Naive B cell (primary cell): ENCODE measurements at regions not wholly inside any gene's neighbourhood (a gene's known extent, or its start where the extent isn't known, plus 50 kb on each side); places are given as distances from the start of the nearest gene placed in this dataset.
A peak's percentile ranks its signal among the peaks of the same experiment; 100 is the strongest.
"Not testable (repeated sequence)": the region's sequence is repeated elsewhere in the genome, so short reads cannot be mapped to it uniquely, and the experiment has no call there.

Experiments
- ATAC-seq, 2 donors: fragments of 150-1000 bp; cut with Tn5 transposase; 2 replicates each; pipeline ENCODE4 v1.10.0; 2021; ENCODE audit warnings: low read depth in 2 of 2, mild to moderate bottlenecking in 2 of 2, moderate library complexity in 2 of 2
- DNase-seq: peaks from one replicate; pipeline ENCODE4 v3.0.0; 2022
- H3K27ac Mint-ChIP-seq, 6 donors: one replicate each; pipeline ENCODE4 v1.8.0; 2020 to 2022; ENCODE audit warnings: mild to moderate bottlenecking in 6 of 6, mixed read lengths in 6 of 6, moderate library complexity in 5 of 6, inconsistent platforms in 2 of 6
- H3K27me3 Mint-ChIP-seq, 3 donors: one replicate each; pipeline ENCODE4 v1.8.0; 2021 to 2022; ENCODE audit warnings: mixed read lengths in 3 of 3, mild to moderate bottlenecking in 1 of 3
- H3K36me3 Mint-ChIP-seq, 2 donors: one replicate each; pipeline ENCODE4 v1.8.0; 2020 to 2022; ENCODE audit warnings: mixed read lengths in 2 of 2, inconsistent platforms in 1 of 2, mild to moderate bottlenecking in 1 of 2
- H3K4me1 Mint-ChIP-seq, 3 donors: one replicate each; pipeline ENCODE4 v1.8.0; 2020 to 2022; ENCODE audit warnings: mixed read lengths in 3 of 3, inconsistent platforms in 1 of 3, mild to moderate bottlenecking in 1 of 3, moderate library complexity in 1 of 3
- H3K4me3 Mint-ChIP-seq, 8 donors: one replicate each; pipeline ENCODE4 v1.8.0; 2020 to 2022; ENCODE audit warnings: mild to moderate bottlenecking in 8 of 8, mixed read lengths in 8 of 8, moderate library complexity in 8 of 8, inconsistent platforms in 2 of 8
- H3K9me3 Mint-ChIP-seq, 7 donors: one replicate each; pipeline ENCODE4 v1.8.0; 2020 to 2022; ENCODE audit warnings: mixed read lengths in 7 of 7, mild to moderate bottlenecking in 5 of 7, inconsistent platforms in 2 of 7, moderate library complexity in 1 of 7

DNA sequence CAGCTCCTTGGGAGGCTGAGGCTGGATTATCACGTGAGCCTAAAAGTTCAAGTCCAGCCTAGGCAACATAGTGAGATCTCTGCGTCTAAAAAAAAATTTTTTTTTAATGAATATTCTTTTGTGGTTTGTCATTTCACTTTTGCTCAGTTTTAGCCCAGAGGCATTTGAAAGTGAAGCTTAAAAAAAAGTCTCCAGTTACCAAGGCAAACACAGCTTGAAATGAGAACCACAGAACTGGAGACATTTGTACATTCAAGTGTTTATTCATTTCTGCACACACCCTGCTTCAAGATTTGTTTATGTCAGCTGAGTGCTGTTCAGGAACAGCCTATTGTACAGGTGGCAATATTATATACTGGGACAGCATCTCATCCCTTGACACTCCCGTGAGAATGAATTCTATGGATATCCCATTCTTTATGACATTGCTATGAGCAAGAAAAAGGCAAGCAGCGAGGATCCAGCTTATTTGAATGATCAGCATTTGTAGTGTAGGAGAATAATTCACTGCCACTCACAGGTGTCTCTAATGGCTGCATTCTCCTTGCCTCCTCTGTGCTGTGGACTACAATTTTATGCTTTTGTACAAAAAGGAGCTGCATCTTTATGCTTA is 444.8 kb upstream of the GRM7 start:
- Mint-ChIP-seq H3K9me3 (peaks cover 0 to 2% (median 0%) of the 10 kb centered on the region in 7 donors), H3K36me3 (no peaks in the 10 kb centered on the region), H3K27ac (no peak overlapping the region), H3K4me1 (no peaks in the 10 kb centered on the region), H3K27me3 (peaks cover 0 to 3% (median 0%) of the 10 kb centered on the region in 3 donors), H3K4me3 (no peak overlapping the region)
- ATAC-seq, result no peak
- no peak for DNase-seq

DNA sequence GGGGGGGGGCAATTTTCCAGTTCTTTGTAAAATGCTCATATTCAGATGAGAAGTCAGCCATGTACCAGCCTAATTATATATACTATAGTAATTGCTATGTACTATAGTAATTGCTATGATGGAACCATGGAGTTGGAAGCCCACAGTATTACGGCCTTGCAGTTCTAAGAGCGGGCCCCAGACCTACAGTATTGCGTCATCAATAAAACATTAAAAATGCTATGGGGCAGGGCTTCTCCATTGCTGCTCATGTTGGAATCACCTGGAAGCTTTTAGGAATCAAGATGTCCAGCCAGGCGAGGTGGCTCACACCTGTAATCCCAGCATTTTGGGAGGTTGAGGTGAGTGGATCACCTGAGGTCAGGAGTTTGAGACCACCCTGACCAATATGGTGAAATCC is 443.7 kb upstream of the GRM7 start:
- Mint-ChIP-seq H3K27ac (no peak overlapping the region), H3K36me3 (no peaks in the 10 kb centered on the region), H3K27me3 (peaks cover 0 to 3% (median 0%) of the 10 kb centered on the region in 3 donors), H3K9me3 (peaks cover 0 to 2% (median 0%) of the 10 kb centered on the region in 7 donors), H3K4me3 (no peak overlapping the region), H3K4me1 (no peaks in the 10 kb centered on the region)
- ATAC-seq, result no peak
- DNase-seq, result no peak

DNA sequence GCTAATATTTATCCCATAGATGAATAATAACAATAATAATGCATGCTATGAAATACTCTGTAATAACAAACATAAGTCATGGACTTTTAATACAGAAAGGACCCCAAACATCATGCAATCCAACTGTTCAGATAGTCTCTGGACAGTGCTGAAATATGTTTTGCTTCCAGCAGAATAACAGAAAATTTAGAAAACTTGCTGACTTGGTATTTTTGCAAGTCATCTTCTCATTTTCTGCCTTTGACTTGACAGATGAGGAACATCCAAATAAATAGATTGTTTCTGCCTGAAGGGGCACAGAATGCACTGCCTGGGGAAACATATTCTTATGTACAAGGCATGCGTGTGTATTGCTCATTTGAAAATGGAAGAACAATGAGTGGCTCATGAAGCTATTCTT is 442.4 kb upstream of the GRM7 start:
- Mint-ChIP-seq H3K4me1 (no peaks in the 10 kb centered on the region), H3K27me3 (peaks cover 0 to 3% (median 0%) of the 10 kb centered on the region in 3 donors), H3K9me3 (peaks cover 0 to 9% (median 5%) of the 10 kb centered on the region in 7 donors), H3K27ac (no peak overlapping the region), H3K4me3 (no peak overlapping the region), H3K36me3 (no peaks in the 10 kb centered on the region)
- no peak for DNase-seq
- no peak for ATAC-seq

DNA sequence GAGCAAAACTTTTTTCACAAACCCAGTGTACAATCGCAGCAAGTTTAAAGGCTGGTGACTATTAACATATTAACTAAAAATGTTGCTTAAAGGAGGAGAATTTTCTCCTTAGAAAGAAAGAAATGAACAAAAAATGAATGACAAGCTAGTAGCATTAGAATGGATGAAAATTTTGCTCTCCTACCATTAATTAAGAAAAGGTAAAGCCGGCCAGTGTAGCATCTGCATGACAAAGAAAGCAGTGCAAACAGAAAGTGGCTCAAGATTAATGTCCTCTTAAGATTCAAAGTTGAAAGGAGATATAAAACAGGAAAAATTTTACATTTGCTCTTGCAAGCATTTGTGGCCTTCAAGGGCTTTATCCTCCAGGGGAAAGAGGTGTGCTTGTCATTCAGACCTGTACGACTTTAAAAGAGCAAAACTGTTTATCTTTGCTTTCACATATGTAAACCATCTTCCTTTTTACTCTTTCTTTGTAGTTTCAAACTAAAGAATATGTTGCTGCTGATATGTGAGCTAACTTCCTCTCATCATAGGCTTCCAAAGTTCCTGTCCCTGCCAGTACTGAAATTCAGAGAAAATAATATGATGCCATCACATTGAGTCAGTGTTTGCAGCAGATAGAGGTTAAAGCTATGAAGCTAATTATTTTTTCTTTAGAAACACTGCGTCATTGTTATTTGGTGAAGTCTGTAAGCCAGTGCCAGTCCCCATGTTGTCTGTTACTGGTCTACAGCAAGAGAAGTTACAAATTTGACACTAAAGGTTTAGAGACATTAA is 439.1 kb upstream of the GRM7 start:
- H3K27ac Mint-ChIP-seq, result no peak overlapping the region
- no peak overlapping the region for H3K4me3 Mint-ChIP-seq
- H3K27me3 Mint-ChIP-seq, result no peaks in the 10 kb centered on the region
- no peak for ATAC-seq
- no peak for DNase-seq
- H3K36me3 Mint-ChIP-seq, result peaks cover 7 to 13% of the 10 kb centered on the region in 2 donors
- H3K4me1 Mint-ChIP-seq, result no peaks in the 10 kb centered on the region
- peaks cover 11 to 43% (median 19%) of the 10 kb centered on the region in 7 donors for H3K9me3 Mint-ChIP-seq

DNA sequence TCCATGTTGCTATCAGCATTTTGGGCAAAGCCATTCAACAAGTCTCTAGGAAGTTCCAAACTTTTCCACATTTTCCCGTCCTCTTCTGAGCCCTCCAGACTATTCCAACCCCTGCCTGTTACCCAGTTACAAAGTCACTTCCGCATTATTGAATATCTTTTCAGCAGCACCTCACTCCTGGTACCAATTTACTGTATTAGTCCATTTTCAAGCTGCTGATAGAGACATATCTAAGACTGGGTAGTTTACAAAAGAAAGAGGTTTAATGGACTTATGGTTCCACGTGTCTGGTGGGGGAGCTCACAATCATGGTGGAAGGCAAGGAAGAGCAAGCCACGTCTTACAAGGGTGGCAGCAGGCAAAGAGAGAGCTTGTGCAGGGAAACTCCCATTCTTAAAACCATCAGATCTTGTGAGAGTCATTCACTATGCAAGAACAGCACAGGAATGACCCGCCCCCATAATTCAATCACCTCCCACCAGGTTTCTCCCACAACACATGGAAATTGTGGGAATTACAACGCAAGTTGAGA is 435.6 kb upstream of the GRM7 start:
- no peak for ATAC-seq
- peaks cover 7 to 13% of the 10 kb centered on the region in 2 donors for H3K36me3 Mint-ChIP-seq

DNA sequence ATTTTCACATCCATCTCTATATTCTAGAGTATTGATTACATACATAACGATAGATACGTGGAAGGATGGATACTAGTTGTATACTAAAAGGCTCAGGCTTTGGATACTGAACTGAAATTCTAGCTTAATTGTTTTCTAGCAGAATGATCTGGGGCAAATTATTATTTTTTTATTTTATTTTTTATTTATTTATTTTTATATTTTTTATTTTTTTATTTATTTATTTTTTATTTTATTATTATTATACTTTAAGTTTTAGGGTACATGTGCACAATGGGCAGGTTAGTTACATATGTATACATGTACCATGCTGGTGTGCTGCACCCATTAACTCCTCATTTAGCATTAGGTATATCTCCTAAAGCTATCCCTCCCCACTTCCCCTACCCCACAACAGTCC is 432.6 kb upstream of the GRM7 start:
- not testable (repeated sequence) for H3K27me3 Mint-ChIP-seq, H3K4me1 Mint-ChIP-seq, ATAC-seq, H3K27ac Mint-ChIP-seq, H3K4me3 Mint-ChIP-seq, DNase-seq
- peaks cover 7 to 13% of the 10 kb centered on the region in 2 donors for H3K36me3 Mint-ChIP-seq
- H3K9me3 Mint-ChIP-seq, result peaks cover 8 to 36% (median 17%) of the 10 kb centered on the region in 7 donors

More for the DNA sequence above, 435.6 kb upstream of the GRM7 start:
- DNase-seq, result no peak
- Mint-ChIP-seq H3K4me1 (no peaks in the 10 kb centered on the region), H3K27me3 (no peaks in the 10 kb centered on the region), H3K27ac (no peak overlapping the region), H3K4me3 (no peak overlapping the region), H3K9me3 (peaks cover 11 to 43% (median 21%) of the 10 kb centered on the region in 7 donors)

DNA sequence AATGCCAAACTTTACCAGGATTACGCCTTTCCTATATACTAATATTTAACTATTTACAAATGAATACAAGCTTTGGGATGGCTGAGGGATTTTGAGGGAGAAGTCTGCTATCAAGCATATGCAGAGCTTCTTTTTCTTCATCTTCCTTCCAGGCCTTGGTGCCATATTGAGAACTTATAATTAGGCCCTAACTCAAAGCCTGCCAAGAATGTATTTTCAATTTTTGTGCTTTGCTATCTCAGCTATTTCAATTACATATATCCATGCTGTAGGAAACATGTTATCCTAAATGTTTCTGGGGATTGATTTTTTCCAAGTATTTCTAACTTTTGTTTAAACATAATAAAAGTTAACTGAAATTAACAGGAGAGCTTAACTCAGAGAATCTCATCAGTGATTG is 425.0 kb upstream of the GRM7 start:
- H3K4me3 Mint-ChIP-seq, result no peak overlapping the region
- no peak overlapping the region for H3K27ac Mint-ChIP-seq
- no peaks in the 10 kb centered on the region for H3K27me3 Mint-ChIP-seq
- no peaks in the 10 kb centered on the region for H3K9me3 Mint-ChIP-seq
- H3K36me3 Mint-ChIP-seq, result no peaks in the 10 kb centered on the region
- ATAC-seq, result no peak
- no peaks in the 10 kb centered on the region for H3K4me1 Mint-ChIP-seq
- no peak for DNase-seq

DNA sequence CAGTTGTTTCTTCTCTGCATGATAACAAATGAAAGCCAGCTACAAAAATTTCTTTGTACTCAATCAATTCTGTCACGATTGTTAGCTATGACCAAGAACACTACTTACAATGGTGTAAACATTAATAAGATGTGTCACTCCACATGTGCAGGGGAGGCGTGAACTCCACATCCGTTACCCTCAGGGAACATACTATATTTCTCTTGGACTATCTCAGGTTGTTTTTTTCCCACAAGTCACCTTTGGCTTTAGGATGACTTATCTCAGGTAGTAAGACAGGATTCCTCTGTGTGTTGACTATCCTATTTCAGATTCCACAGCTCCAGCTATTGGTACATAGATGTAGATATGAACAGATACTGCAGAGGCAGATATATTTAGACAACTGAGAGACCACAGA is 423.3 kb upstream of the GRM7 start:
- Mint-ChIP-seq H3K9me3 (no peaks in the 10 kb centered on the region), H3K27ac (no peak overlapping the region), H3K4me1 (no peaks in the 10 kb centered on the region), H3K4me3 (no peak overlapping the region), H3K27me3 (no peaks in the 10 kb centered on the region), H3K36me3 (no peaks in the 10 kb centered on the region)
- ATAC-seq (no peak), DNase-seq (no peak)

DNA sequence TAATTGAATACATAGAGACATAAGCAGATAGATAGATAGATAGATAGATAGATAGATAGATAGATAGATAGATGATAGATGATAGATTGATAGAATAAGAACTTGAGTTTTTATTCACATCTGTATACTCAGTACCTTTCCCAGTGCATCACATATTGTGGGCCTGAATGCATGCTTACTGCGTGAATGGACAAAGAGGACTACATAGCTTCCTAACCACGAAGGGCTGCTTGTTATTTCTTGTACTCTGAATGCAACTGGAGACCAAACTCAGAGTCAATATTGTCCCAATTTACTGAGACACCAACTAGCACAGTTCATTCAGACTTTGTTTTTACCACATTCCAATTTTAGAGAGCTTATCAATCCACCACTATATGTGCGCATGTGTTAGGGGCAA is 422.9 kb upstream of the GRM7 start:
- no peaks in the 10 kb centered on the region for H3K27me3 Mint-ChIP-seq
- H3K4me1 Mint-ChIP-seq, result no peaks in the 10 kb centered on the region
- DNase-seq, result no peak
- no peaks in the 10 kb centered on the region for H3K36me3 Mint-ChIP-seq
- no peak overlapping the region for H3K4me3 Mint-ChIP-seq
- ATAC-seq, result no peak
- H3K27ac Mint-ChIP-seq, result no peak overlapping the region
- H3K9me3 Mint-ChIP-seq, result no peaks in the 10 kb centered on the region

DNA sequence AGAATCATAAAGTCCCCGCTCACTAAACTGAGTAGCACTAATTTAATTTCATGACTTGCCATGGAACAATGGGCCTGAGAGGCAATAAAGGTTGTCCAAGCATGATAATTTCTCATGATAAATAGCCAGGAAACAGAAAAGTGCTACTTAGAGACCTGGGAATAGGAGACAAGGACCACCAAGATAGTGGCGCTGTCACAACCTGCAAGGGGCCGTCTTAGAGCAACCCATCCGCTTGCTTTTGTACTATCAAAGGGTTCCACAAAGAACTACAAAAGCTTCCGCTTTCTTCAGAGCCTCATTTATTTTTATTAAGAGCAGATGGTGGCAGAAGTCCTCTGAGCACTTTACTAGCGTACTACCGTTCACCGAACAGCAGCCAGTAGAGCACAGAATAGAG is 421.7 kb upstream of the GRM7 start:
- H3K4me3 Mint-ChIP-seq, result no peak overlapping the region
- H3K9me3 Mint-ChIP-seq, result peaks cover 0 to under 1% (median 0%) of the 10 kb centered on the region in 7 donors
- H3K4me1 Mint-ChIP-seq, result no peaks in the 10 kb centered on the region
- ATAC-seq (no peak), DNase-seq (no peak)
- no peak overlapping the region for H3K27ac Mint-ChIP-seq
- H3K27me3 Mint-ChIP-seq, result no peaks in the 10 kb centered on the region
- no peaks in the 10 kb centered on the region for H3K36me3 Mint-ChIP-seq

DNA sequence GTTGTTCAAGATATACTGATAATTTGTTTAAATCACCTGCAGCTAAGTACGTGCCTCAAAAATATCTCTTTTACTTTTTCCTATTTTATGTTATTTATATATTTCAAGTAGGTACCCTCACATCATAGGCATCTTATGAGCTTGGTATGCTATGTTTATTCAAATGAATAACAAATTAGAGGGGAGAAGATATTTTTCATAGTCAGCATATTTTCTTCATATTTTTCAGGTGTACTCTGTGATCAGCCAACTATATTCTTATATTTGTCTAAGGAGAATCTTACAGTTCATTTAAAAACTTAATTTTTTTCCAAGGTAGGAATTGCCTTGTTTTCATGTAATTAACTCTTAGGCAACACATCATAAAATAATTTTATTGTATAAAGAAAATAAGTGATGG is 421.1 kb upstream of the GRM7 start:
- Mint-ChIP-seq H3K4me3 (no peak overlapping the region), H3K9me3 (peaks cover 0 to 4% (median 0%) of the 10 kb centered on the region in 7 donors), H3K36me3 (no peaks in the 10 kb centered on the region), H3K27me3 (no peaks in the 10 kb centered on the region), H3K27ac (no peak overlapping the region), H3K4me1 (no peaks in the 10 kb centered on the region)
- ATAC-seq (no peak), DNase-seq (no peak)

DNA sequence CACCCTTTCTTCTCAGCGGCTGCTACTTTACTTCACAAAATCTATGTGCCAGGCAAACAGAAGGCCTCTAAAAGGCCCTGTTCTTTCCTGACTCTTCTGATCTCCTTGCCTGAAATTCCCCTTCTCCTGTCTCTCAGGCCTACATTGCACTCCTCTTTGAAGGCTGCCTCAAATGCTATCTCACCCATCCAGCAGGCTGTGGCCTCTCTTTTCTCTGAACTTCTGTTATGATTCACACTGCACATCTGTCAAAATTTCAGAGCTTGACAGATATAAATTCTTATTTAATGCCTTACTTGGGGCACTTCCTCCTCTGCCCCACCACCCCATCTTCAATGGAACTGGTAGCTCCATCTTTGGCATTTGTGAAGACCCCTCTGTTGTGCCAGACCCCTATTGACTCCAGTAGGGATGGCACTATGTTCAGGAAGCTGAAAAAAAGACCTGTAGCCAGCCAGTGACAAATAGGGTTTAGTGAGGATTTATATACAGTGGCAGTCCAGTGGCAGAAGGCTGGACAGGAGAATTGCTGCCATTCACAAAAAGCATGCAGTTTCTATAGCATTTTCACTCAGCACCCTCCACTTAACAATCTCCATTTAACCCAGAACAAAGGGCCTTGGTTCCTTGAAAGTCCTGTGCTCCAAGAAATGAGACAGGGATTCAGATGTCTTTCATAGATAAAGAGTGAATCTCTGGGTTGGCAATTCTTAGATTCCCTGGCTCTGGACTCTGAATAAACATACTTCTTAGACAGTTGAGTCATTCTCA is 415.8 kb upstream of the GRM7 start:
- Mint-ChIP-seq H3K27ac (peak overlapping the region in 1 of 6 donors; percentile 67), H3K4me3 (no peak overlapping the region), H3K4me1 (no peaks in the 10 kb centered on the region), H3K27me3 (no peaks in the 10 kb centered on the region), H3K36me3 (no peaks in the 10 kb centered on the region), H3K9me3 (peaks cover 0 to 4% (median 0%) of the 10 kb centered on the region in 7 donors)
- no peak for DNase-seq
- ATAC-seq, result no peak

DNA sequence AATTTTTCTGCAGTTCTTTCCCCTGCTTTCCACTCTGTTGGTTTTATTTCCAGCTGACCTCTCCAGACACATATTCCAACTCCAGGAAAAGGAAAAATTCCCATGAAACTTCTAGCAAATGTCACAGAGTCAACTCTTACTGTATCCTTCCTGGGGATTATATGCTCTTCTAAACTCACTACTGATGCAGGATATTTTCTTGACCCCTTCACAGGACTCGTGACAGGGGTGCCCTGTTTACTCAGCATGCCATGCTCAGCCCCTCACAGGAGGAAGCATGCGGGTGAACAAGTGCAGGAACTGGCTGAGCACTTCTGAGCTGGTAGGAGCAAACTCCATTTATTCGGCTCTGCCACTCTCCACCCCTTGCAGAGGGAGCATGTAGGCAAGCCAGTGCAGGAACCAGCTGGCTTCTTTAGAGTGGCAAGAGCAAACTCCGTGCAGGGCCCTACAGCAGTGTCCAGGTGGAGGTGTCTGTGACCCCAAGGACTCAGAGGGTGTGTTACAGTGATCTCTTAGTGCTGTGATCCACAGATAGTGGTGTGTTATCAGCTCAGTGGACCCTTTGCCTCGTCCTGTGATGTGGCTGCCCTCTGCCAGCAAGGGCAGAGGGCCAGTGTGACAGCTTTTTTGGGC is 413.6 kb upstream of the GRM7 start:
- no peaks in the 10 kb centered on the region for H3K27me3 Mint-ChIP-seq
- H3K4me3 Mint-ChIP-seq, result no peak overlapping the region
- H3K27ac Mint-ChIP-seq, result no peak overlapping the region
- H3K36me3 Mint-ChIP-seq, result no peaks in the 10 kb centered on the region
- ATAC-seq (no peak), DNase-seq (no peak)
- H3K4me1 Mint-ChIP-seq, result no peaks in the 10 kb centered on the region
- H3K9me3 Mint-ChIP-seq, result peaks cover 0 to 4% (median 0%) of the 10 kb centered on the region in 7 donors
